ENCODE measurements at regions not wholly inside any gene's neighbourhood (a gene's known extent, or its start where the extent isn't known, plus 50 kb on each side); places are given as distances from the start of the nearest gene placed in this dataset.

GRCh38 chr2:209324281-209324680 is 99.6 kb upstream of the MAP2 start:
- no peaks in the 10 kb centered on the region for H3K9me3 ChIP-seq
- H4K20me1 ChIP-seq (ENCODE audit: insufficient read depth) = no peaks in the 10 kb centered on the region
- no peaks in the 10 kb centered on the region for H3K79me2 ChIP-seq (ENCODE audit: insufficient read depth)
- no peak overlapping the region for H2AFZ ChIP-seq (ENCODE audit: low read depth)
- H3F3A ChIP-seq (replicated peaks; ENCODE audit: insufficient read depth) = no peaks in the 10 kb centered on the region
- no peak overlapping the region for H3K4me2 ChIP-seq
- ChIA-PET POLR2A (no interaction called here), CTCF (interaction anchor here (0.9 to 4.0 kb wide), 6 partner anchors 10 to 950 kb away, joined by 3 to 36 read pairs (median 6); partner anchors contain the start of gene MAP2)
- no peak overlapping the region for H3K27ac ChIP-seq (ENCODE audit: low read depth in 2 of 2, low read length in 1 of 2)
- H3K4me3 ChIP-seq (ENCODE audit: low read depth in 2 of 2, low read length in 1 of 2) = no peak overlapping the region
- H3K27me3 ChIP-seq (ENCODE audit: insufficient read depth) = no peaks in the 10 kb centered on the region
- H3K9me2 ChIP-seq = no peaks in the 10 kb centered on the region
- no peak for DNase-seq
- TF ChIP-seq IRF3 (IDR thresholded peaks at IDR 0.05; ENCODE audit: low read depth, low read length) = no peak
- no peak for TF ChIP-seq GABPA (IDR thresholded peaks at IDR 0.05; ENCODE audit: low read depth)
- TF ChIP-seq REST (IDR thresholded peaks at IDR 0.05; ENCODE audit: low read depth, low read length) = no peak
- TF ChIP-seq MXI1 (IDR thresholded peaks at IDR 0.05; ENCODE audit: low read depth, low read length) = no peak
- TF ChIP-seq POLR2AphosphoS5 (IDR thresholded peaks at IDR 0.05; ENCODE audit: low read depth, low read length) = no peak
- TF ChIP-seq FOSL2 (IDR thresholded peaks at IDR 0.05; ENCODE audit: borderline replicate concordance, low read depth) = no peak
- TF ChIP-seq, protein P1, sequence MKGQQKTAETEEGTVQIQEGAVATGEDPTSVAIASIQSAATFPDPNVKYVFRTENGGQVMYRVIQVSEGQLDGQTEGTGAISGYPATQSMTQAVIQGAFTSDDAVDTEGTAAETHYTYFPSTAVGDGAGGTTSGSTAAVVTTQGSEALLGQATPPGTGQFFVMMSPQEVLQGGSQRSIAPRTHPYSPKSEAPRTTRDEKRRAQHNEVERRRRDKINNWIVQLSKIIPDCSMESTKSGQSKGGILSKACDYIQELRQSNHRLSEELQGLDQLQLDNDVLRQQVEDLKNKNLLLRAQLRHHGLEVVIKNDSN (IDR thresholded peaks at IDR 0.05; ENCODE audit: borderline replicate concordance, low read depth) = no peak
- no peak for TF ChIP-seq FOXJ3 (CRISPR knock-in tag; IDR thresholded peaks at IDR 0.05)
- no peak for TF ChIP-seq FOXM1 (IDR thresholded peaks at IDR 0.05; ENCODE audit: low read depth)
- TF ChIP-seq RFX5 (IDR thresholded peaks at IDR 0.05; ENCODE audit: low read length) = no peak
- no peak for TF ChIP-seq JUND (IDR thresholded peaks at IDR 0.05)
- no peak for TF ChIP-seq SIN3A (IDR thresholded peaks at IDR 0.05; ENCODE audit: borderline replicate concordance, low read depth, low read length)
- no peaks in the 10 kb centered on the region for H3K36me3 ChIP-seq (replicated peaks in 1 of 2; ENCODE audit: control insufficient read depth in 1 of 2, insufficient read depth in 2 of 2, low read length in 1 of 2)
- H3K4me1 ChIP-seq (ENCODE audit: control insufficient read depth in 1 of 2, insufficient read depth in 2 of 2, low read depth in 1 of 2, low read length in 1 of 2) = peaks cover 0 to 3% of the 10 kb centered on the region in 2 experiments; a peak in 1 of 4 replicates
- no peak overlapping the region for H3K9ac ChIP-seq

All from SK-N-SH (cell line).